Neuronal stem cell (in vitro differentiated cells): ENCODE measurements at regions not wholly inside any gene's neighbourhood (a gene's known extent, or its start where the extent isn't known, plus 50 kb on each side); places are given as distances from the start of the nearest gene placed in this dataset.

ENCODE experiments used
- DNase-seq: peaks from one replicate; pipeline ENCODE4 v3.0.0-alpha.2; 2013; ENCODE audit warnings: low spot score
- H2AFZ ChIP-seq: one replicate; pipeline ENCODE4 v1.6.1; 2013; ENCODE audit warnings: mild to moderate bottlenecking, low read length, inconsistent platforms
- H2AK5ac ChIP-seq: 2 replicates; pipeline ENCODE4 v1.6.1; 2013; ENCODE audit warnings: low read depth, mild to moderate bottlenecking, inconsistent platforms, low read length, moderate library complexity, mixed read lengths
- H2BK120ac ChIP-seq: 2 replicates; pipeline ENCODE4 v1.6.1; 2013; ENCODE audit warnings: low read depth, mild to moderate bottlenecking, inconsistent platforms, low read length, moderate library complexity, mixed read lengths
- H2BK12ac ChIP-seq: one replicate; pipeline ENCODE4 v1.6.1; 2013; ENCODE audit warnings: low read length, inconsistent platforms
- H2BK15ac ChIP-seq: 2 replicates; pipeline ENCODE4 v1.6.1; 2013; ENCODE audit warnings: mild to moderate bottlenecking, low read length, inconsistent platforms, mixed read lengths
- H2BK5ac ChIP-seq: one replicate; pipeline ENCODE4 v1.6.1; 2013; ENCODE audit warnings: inconsistent platforms, mild to moderate bottlenecking, low read length, moderate library complexity
- H3K14ac ChIP-seq: one replicate; pipeline ENCODE4 v1.6.1; 2013; ENCODE audit warnings: low read length, inconsistent platforms
- H3K18ac ChIP-seq: 2 replicates; pipeline ENCODE4 v1.6.1; 2013; ENCODE audit warnings: low read length, inconsistent platforms
- H3K23ac ChIP-seq: 2 replicates; pipeline ENCODE4 v1.6.1; 2013; ENCODE audit warnings: low read depth, mild to moderate bottlenecking, mixed read lengths, low read length, inconsistent platforms; ENCODE audit not compliant: poor library complexity
- H3K27ac ChIP-seq: replicated peaks from 3 replicates; pipeline ENCODE4 v1.5.1; 2013; ENCODE audit warnings: low read length, inconsistent platforms
- H3K27me3 ChIP-seq, 3 experiments: 2 replicates each; pipeline ENCODE4 v1.6.1; 2013; ENCODE audit warnings: low read length in 3 of 3, mild to moderate bottlenecking in 2 of 3, inconsistent platforms in 1 of 3, low read depth in 1 of 3, mixed read lengths in 1 of 3, moderate library complexity in 1 of 3; ENCODE audit not compliant: control insufficient read depth in 3 of 3, insufficient read depth in 3 of 3
- H3K36me3 ChIP-seq, 2 donors: replicated peaks in 1 of 2; 2 replicates each; pipeline ENCODE4 v1.6.1; 2013; ENCODE audit warnings: low read length in 2 of 2; ENCODE audit not compliant: control insufficient read depth in 2 of 2, insufficient read depth in 2 of 2
- H3K4ac ChIP-seq: 2 replicates; pipeline ENCODE4 v1.6.1; 2013; ENCODE audit warnings: inconsistent platforms, mild to moderate bottlenecking, low read length, moderate library complexity
- H3K4me1 ChIP-seq, 2 donors: 1 replicate in 1 of 2; 2 replicates in 1 of 2; pipeline ENCODE4 v1.6.1; 2013; ENCODE audit warnings: low read length in 2 of 2, low read depth in 1 of 2; ENCODE audit not compliant: control insufficient read depth in 2 of 2, insufficient read depth in 1 of 2
- H3K4me2 ChIP-seq: one replicate; pipeline ENCODE4 v1.6.1; 2013; ENCODE audit warnings: mild to moderate bottlenecking, low read length, inconsistent platforms; ENCODE audit not compliant: insufficient read depth, poor library complexity, severe bottlenecking
- H3K4me3 ChIP-seq, 2 donors: 2 replicates each; pipeline ENCODE4 v1.5.1; 2013; ENCODE audit warnings: low read length in 2 of 2, mild to moderate bottlenecking in 2 of 2, inconsistent platforms in 1 of 2, moderate library complexity in 1 of 2
- H3K79me1 ChIP-seq: one replicate; pipeline ENCODE4 v1.6.1; 2013; ENCODE audit warnings: low read depth, mild to moderate bottlenecking, inconsistent platforms, low read length, moderate library complexity
- H3K9ac ChIP-seq: one replicate; pipeline ENCODE4 v1.6.1; 2013; ENCODE audit warnings: mild to moderate bottlenecking, low read depth, low read length, inconsistent platforms; ENCODE audit not compliant: poor library complexity
- H3K9me3 ChIP-seq, 2 donors: replicated peaks in 1 of 2; 2 replicates each; pipeline versions ENCODE3 to v1.6.1; 2013; ENCODE audit warnings: low read length in 2 of 2, mild to moderate bottlenecking in 2 of 2, inconsistent platforms in 1 of 2, low read depth in 1 of 2, mixed read lengths in 1 of 2, moderate library complexity in 1 of 2; ENCODE audit not compliant: control insufficient read depth in 2 of 2, insufficient read depth in 1 of 2
- H4K8ac ChIP-seq: one replicate; pipeline ENCODE4 v1.6.1; 2013; ENCODE audit warnings: low read depth, mild to moderate bottlenecking, inconsistent platforms, low read length, moderate library complexity
- H4K91ac ChIP-seq: one replicate; pipeline ENCODE4 v1.6.1; 2013; ENCODE audit warnings: low read length, low read depth, mild to moderate bottlenecking, inconsistent platforms; ENCODE audit not compliant: poor library complexity
- WGBS, 2 donors: extraction: QIAGEN DNeasy Blood & Tissue Kit; methylation state at CpG; one replicate each; pipeline ENCODE4 v1.1.7; 2013; ENCODE audit warnings: missing lambda C conversion rate in 2 of 2, mixed read lengths in 1 of 2; ENCODE audit not compliant: insufficient read length in 2 of 2, insufficient replicate concordance in 1 of 2; ENCODE audit errors: extremely low coverage in 2 of 2; 5-methylcytosine and 5-hydroxymethylcytosine counted together

GRCh38 chr5:74069741-74070140, 443.7 kb downstream of the ARHGEF28 start:
- H3K79me1 ChIP-seq = no peaks in the 10 kb centered on the region
- H3K27ac ChIP-seq = no peak overlapping the region
- H2AK5ac ChIP-seq = no peak overlapping the region
- no peak overlapping the region for H3K4me3 ChIP-seq
- no CpG with 5 or more reads among the region's 4 CpGs for WGBS, 2 donors
- no peak for DNase-seq
- no peak overlapping the region for H3K4me2 ChIP-seq
- H3K9me3 ChIP-seq = no peaks in the 10 kb centered on the region
- H3K9ac ChIP-seq = no peak overlapping the region
- H3K14ac ChIP-seq = no peak overlapping the region
- H2BK120ac ChIP-seq = no peak overlapping the region
- H3K4ac ChIP-seq = no peak overlapping the region
- H4K91ac ChIP-seq = no peak overlapping the region
- H2BK15ac ChIP-seq = no peak overlapping the region
- no peak overlapping the region for H3K23ac ChIP-seq
- H2BK5ac ChIP-seq = no peak overlapping the region
- no peak overlapping the region for H2BK12ac ChIP-seq
- H3K18ac ChIP-seq = no peak overlapping the region
- H3K36me3 ChIP-seq = no peaks in the 10 kb centered on the region
- no peak overlapping the region for H4K8ac ChIP-seq
- H3K27me3 ChIP-seq = peaks cover 0 to 4% (median 0%) of the 10 kb centered on the region in 3 experiments
- H3K4me1 ChIP-seq = peaks cover 0 to 7% of the 10 kb centered on the region in 2 donors
- H2AFZ ChIP-seq = no peak overlapping the region

- Histone ChIP-seq H2AFZ (no peak overlapping the region), H4K91ac (no peak overlapping the region)
These were observed 441.9 kb downstream of the ARHGEF28 start for GRCh38 chr5:74067748-74068541.

GRCh38 chr5:74064911-74065310, 438.9 kb downstream of the ARHGEF28 start:
- Histone ChIP-seq H3K9ac (no peak overlapping the region), H3K79me1 (no peaks in the 10 kb centered on the region), H3K9me3 (no peaks in the 10 kb centered on the region), H4K91ac (no peak overlapping the region), H3K4me2 (no peak overlapping the region), H2BK120ac (no peak overlapping the region), H3K27ac (no peak overlapping the region), H3K23ac (no peak overlapping the region), H3K36me3 (peaks cover 0 to 2% of the 10 kb centered on the region in 2 donors), H3K4ac (no peak overlapping the region), H2BK5ac (no peak overlapping the region), H4K8ac (no peak overlapping the region), H2AFZ (no peak overlapping the region), H2BK12ac (no peak overlapping the region), H3K27me3 (no peaks in the 10 kb centered on the region), H3K18ac (no peak overlapping the region), H3K4me3 (no peak overlapping the region), H3K14ac (no peak overlapping the region), H2AK5ac (no peak overlapping the region), H2BK15ac (no peak overlapping the region), H3K4me1 (peaks cover 4 to 5% of the 10 kb centered on the region in 2 donors)
- no CpG with 5 or more reads among the region's 3 CpGs for WGBS, 2 donors
- no peak for DNase-seq

More at GRCh38 chr5:74067748-74068541, 441.9 kb downstream of the ARHGEF28 start:
- no peak overlapping the region for H2BK15ac ChIP-seq
- no peaks in the 10 kb centered on the region for H3K36me3 ChIP-seq
- H4K8ac ChIP-seq = no peak overlapping the region
- H3K4me1 ChIP-seq = peaks cover 2 to 4% of the 10 kb centered on the region in 2 donors
- no peak overlapping the region for H2AK5ac ChIP-seq
- H3K14ac ChIP-seq = no peak overlapping the region
- H3K9ac ChIP-seq = no peak overlapping the region
- DNase-seq = no peak
- no peak overlapping the region for H3K23ac ChIP-seq
- H2BK5ac ChIP-seq = no peak overlapping the region
- WGBS, 2 donors = no CpG with 5 or more reads among the region's 5 CpGs
- no peak overlapping the region for H2BK12ac ChIP-seq
- no peak overlapping the region for H3K4me2 ChIP-seq
- H3K18ac ChIP-seq = no peak overlapping the region
- no peaks in the 10 kb centered on the region for H3K9me3 ChIP-seq
- H3K79me1 ChIP-seq = no peaks in the 10 kb centered on the region
- H3K27me3 ChIP-seq = no peaks in the 10 kb centered on the region
- no peak overlapping the region for H3K4ac ChIP-seq
- H3K27ac ChIP-seq = no peak overlapping the region
- no peak overlapping the region for H2BK120ac ChIP-seq
- no peak overlapping the region for H3K4me3 ChIP-seq

- peaks cover 0 to 2% of the 10 kb centered on the region in 2 donors for H3K36me3 ChIP-seq
- no peaks in the 10 kb centered on the region for H3K27me3 ChIP-seq
- no peak overlapping the region for H2AK5ac ChIP-seq
- no peak overlapping the region for H2BK5ac ChIP-seq
- H2BK15ac ChIP-seq = no peak overlapping the region
- H2BK120ac ChIP-seq = no peak overlapping the region
- H3K4me3 ChIP-seq = no peak overlapping the region
- no peak overlapping the region for H3K27ac ChIP-seq
- H3K14ac ChIP-seq = no peak overlapping the region
- no peaks in the 10 kb centered on the region for H3K9me3 ChIP-seq
- DNase-seq = no peak
- H4K91ac ChIP-seq = no peak overlapping the region
- no peak overlapping the region for H4K8ac ChIP-seq
- H3K9ac ChIP-seq = no peak overlapping the region
- no peak overlapping the region for H3K4ac ChIP-seq
- peaks cover 4 to 5% of the 10 kb centered on the region in 2 donors for H3K4me1 ChIP-seq
- no peak overlapping the region for H2AFZ ChIP-seq
- no peak overlapping the region for H3K23ac ChIP-seq
- no peak overlapping the region for H2BK12ac ChIP-seq
- no peak overlapping the region for H3K18ac ChIP-seq
- no peak overlapping the region for H3K4me2 ChIP-seq
- no peaks in the 10 kb centered on the region for H3K79me1 ChIP-seq
These were observed 438.2 kb downstream of the ARHGEF28 start for GRCh38 chr5:74064225-74064624.
